HG02970 (cell line): ENCODE measurements at regions not wholly inside any gene's neighbourhood (a gene's known extent, or its start where the extent isn't known, plus 50 kb on each side); places are given as distances from the start of the nearest gene placed in this dataset.

ENCODE experiments used
- ATAC-seq: cut with Tn5 transposase; IDR thresholded peaks from one replicate; pipeline ENCODE4 v1.9.1; 2021; ENCODE audit warnings: mild to moderate bottlenecking, moderate library complexity, moderate number of reproducible peaks; ENCODE audit not compliant: unreplicated experiment, low FRiP score

DNA sequence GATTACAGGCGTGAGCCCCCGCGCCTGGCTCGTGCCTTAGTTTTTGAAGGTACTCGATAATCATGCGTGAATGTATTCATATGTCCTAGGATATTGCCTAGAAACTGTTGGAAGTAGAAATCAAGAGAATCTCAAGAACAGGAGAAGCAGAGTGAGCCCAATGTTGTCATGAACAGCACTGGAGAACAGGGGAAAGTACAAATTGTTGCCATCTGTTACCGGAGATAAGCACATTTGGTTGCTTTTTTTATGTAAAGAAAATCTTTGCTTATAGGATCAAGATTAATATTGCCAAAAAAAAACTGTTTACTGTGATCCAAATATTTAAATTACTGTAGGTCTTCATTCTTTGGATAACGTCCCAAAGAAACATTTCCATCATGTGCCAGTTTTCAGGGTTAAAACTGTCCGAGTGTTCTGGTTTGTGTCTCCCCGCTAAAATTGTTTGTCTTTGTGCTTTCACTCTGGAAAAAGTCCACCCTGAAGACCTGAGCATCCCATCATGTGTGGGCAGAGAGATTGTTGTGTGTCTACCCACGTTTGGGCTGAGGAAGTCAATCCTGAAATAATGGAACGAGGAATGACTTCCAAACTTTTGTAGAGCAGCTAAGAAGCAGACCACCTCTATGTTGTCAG lies 95.7 kb upstream of the CELF2 start:
- ATAC-seq = no peak

DNA sequence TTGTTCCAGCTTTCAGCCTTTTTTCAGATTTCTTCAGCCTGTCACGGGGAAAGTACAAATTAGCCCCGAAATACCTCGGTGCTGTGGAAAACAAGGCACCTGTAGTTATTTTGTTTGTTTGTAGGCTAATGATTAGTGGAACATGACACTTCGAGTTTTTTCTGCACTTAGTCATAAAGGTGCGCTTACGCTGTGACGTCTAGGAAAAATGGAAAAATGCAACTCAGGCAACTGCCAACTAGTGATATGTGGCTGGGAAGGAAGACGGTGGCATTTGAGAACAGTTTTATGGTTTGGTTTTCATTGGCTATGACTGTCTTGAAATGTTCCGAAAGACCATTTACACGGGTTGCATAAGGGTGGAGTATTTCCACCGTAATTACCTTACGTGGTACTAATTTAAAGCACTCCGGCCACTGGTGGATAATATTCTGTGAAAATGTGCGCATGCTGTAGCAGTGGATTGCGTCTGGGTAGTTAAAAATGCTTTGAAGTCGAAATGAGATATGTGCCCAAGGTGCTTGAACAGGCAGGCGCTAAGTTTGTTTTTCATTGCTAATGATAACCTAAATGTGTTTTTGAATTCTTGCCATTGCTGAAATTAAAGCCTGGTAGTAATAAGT lies 94.5 kb upstream of the CELF2 start:
- ATAC-seq = no peak

- no peak for ATAC-seq
Measured at GRCh38 chr10:10925667-10926066, 92.0 kb upstream of the CELF2 start.

GRCh38 chr10:10927608-10928007 lies 90.1 kb upstream of the CELF2 start:
- ATAC-seq = no peak

DNA sequence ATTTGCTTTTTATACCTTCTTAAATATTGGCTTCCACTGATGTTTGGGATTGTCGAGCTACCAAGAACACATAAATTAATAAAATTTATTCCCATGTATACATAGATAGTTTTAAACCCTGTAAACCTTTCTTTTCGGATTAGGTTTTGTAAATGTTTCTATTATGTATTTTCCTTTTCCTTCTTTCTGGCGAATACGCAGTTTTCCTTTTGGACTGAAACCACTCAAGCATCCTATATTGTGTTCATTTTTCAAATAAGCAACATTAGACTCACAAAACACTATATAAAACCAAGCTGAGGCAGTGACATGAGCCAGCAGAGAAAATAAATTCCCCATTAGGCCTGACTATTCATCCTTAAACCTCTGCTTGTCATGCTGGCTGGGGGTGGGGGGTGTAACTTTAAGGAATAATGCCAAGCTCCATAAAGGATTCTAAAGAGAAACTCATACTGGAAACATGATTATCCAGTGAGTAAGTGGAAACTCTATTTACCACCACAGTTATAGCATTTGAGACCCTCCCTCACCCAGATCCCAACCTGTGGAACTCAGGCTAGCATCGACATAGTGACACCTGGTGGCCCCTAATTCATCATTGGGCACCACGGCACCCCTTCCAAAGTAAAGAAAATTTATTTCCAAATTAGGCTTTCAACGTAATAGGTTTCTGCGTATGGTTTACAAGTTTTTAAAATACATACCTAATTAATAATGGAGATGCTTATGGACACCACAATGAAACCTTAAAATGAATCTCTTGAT lies 86.5 kb upstream of the CELF2 start:
- no peak for ATAC-seq

- ATAC-seq = no peak
Measured at GRCh38 chr10:10935032-10935431, 82.6 kb upstream of the CELF2 start.

DNA sequence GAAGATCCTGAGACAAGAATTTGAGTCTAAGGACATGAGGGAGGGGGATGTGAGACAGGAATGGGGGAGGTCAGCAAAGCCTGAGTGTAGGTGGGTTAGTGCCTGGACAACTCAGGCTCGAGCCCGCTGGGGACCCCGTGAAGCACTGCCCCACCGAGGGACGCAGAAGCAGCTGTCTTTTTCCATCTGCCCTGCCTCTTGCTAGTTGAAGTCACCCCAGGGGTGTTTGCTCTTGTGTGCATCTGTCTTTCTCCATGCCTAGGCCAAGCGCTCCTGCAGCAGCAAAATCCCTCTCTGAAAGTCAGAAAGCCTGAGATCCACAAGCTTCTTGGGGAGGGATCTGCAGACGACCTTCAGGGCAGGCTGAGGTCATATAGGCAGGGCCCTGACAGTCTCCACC lies 79.0 kb upstream of the CELF2 start:
- ATAC-seq = no peak

- no peak for ATAC-seq
Measured at GRCh38 chr10:10941127-10941730, 76.4 kb upstream of the CELF2 start.

DNA sequence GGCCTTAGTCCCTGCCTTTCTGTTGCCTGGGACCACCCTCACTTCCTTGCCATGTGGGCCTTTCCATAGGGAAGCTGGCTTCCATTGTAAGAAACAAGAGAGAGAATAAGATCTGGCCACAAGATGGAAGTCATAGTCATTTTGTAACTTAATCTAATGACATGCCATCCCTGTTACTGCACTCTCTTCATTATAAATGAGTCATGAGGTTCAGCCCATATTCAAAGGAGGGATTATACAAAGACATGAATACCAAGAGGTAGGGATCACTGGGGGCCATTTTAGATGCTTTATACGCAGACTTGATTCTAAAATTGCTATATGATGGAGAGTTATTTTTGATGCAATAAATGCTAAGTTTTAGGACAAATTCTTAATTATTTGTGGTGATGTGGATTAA lies 75.2 kb upstream of the CELF2 start:
- ATAC-seq = no peak

- no peak for ATAC-seq
Measured at GRCh38 chr10:10946081-10946480, 71.6 kb upstream of the CELF2 start.

DNA sequence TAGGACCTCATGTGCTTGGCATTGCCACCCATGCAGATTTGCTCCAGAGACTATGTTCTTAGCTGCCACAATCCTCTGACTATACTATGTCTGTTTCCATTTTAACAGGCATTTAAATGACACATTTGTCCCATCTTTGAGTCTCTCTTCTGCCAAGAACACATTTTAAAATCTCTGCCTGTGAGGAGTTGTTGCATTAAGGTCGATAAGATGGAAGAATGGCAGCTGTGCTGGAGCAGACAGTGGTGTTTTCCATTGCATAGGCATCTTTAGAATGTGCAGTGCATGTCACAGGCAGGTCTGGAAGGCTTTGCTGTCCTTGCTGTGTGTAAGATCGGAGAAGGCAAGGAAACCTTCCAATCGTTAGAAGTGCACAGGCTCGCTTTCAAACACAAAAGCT lies 70.9 kb upstream of the CELF2 start:
- no peak for ATAC-seq

GRCh38 chr10:10951675-10952074 lies 66.0 kb upstream of the CELF2 start:
- no peak for ATAC-seq

DNA sequence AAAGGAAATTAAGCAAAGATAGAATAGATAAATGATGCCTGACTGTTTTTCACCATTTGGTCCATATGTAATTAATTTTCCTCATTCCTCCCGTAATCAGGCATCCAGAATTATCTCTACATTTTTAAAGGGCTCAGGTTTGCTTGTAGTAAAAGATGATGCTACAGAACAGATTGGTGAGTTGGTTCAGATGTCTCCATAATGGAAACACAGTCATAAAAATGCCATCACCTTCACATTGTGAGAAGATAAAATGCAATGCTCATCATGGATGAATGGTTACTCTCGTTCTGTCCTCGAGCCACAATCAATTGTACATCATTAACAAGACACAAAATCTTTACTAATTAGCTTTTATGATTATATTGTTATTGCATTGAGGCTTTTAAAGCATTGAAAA lies 64.9 kb upstream of the CELF2 start:
- no peak for ATAC-seq

GRCh38 chr10:10956681-10957542 lies 60.8 kb upstream of the CELF2 start:
- no peak for ATAC-seq

GRCh38 chr10:10958041-10958440 lies 59.6 kb upstream of the CELF2 start:
- ATAC-seq = no peak

DNA sequence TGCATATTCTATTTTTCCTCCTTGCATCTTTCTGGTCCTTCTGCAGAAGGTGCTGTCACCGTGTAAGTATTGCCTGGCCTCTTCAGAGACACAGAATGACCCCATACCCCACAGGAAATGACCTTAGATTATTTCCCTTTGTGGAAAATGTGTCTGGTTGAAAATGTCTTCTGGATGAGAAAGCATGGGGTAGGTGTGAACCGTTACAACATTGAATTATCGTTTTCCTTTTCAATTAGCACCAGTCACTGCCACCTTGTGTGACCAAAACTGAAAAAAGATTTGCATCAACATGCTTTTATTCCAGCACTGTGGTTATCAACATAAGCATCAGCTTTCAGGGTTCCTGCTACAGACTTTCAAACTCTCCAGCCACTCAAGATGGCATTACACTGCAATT lies 58.0 kb upstream of the CELF2 start:
- ATAC-seq = no peak

- ATAC-seq = no peak
Measured at GRCh38 chr10:10960534-10960933, 57.1 kb upstream of the CELF2 start.

DNA sequence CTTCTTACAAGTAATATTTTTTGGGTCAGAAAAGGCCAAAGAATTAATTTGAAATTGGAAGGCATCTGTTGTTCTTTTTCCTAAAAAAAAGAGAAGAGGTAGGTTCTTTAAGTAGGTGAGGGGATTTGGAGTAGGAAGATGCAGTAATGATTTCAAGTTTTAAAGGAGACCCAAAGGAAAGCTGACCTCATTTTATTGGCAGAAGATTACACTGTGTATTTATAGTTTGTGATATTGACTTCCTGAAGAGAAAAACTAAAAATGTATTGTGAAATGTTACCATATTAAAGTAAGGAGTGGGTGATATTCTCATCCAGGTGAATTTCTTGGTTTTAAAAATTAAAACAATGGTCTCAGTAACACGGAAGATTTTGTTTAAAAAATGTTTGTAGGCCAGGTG lies 56.6 kb upstream of the CELF2 start:
- ATAC-seq = no peak

DNA sequence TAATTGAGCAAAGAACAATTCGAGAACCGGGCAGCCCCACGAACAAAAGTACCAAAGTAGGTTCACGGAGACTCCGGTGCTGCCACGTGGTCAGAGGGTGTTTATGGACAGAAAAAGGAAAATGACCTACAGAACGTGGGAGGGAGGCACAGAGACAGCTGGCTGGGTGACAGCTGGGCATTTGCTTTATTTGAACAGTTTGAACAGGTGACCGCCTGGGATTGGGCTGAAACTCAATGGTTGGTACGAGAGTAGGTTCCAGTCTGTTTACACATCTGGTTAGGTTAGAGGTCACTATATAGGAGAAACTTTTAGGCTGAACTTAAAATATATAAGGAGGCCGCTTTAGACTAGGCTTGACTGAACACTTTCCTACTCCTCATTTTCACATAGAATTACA lies 50.6 kb upstream of the CELF2 start:
- no peak for ATAC-seq

- ATAC-seq = no peak
Measured at GRCh38 chr10:10967581-10968256, 50.0 kb upstream of the CELF2 start.
